Astrocyte (in vitro differentiated cells and primary cell): ENCODE measurements at regions not wholly inside any gene's neighbourhood (a gene's known extent, or its start where the extent isn't known, plus 50 kb on each side); places are given as distances from the start of the nearest gene placed in this dataset.

ENCODE experiments used
- DNase-seq: peaks from one replicate; pipeline ENCODE4 v3.0.0-alpha.2; 2010; ENCODE audit warnings: low read depth
- FAIRE-seq: peaks from 2 replicates; lab custom pipeline; 2011; peaks lifted over from hg19 to GRCh38; lab: Jason Lieb, UNC
- H2AFZ ChIP-seq: 2 replicates; pipeline ENCODE4 v1.6.0; 2012; ENCODE audit warnings: low read depth, low read length, inconsistent platforms
- H3K27ac ChIP-seq: 2 replicates; pipeline ENCODE4 v1.5.1; 2011; ENCODE audit warnings: low read depth, low read length, inconsistent platforms
- H3K27me3 ChIP-seq: 2 replicates; pipeline ENCODE4 v1.6.0; 2011; ENCODE audit warnings: low read length, inconsistent platforms; ENCODE audit not compliant: insufficient read depth
- H3K36me3 ChIP-seq: 2 replicates; pipeline ENCODE4 v1.5.1; 2011; ENCODE audit warnings: low read length, inconsistent platforms; ENCODE audit not compliant: insufficient read depth
- H3K4me1 ChIP-seq: 2 replicates; pipeline ENCODE4 v1.5.1; 2011; ENCODE audit warnings: low read length, inconsistent platforms; ENCODE audit not compliant: insufficient read depth
- H3K4me2 ChIP-seq: 2 replicates; pipeline ENCODE4 v1.6.0; 2012; ENCODE audit warnings: low read length, inconsistent platforms
- H3K4me3 ChIP-seq: 2 replicates; pipeline ENCODE4 v1.5.1; 2011; ENCODE audit warnings: low read depth, mild to moderate bottlenecking, low read length, inconsistent platforms; ENCODE audit not compliant: insufficient read depth
- H3K79me2 ChIP-seq: 2 replicates; pipeline ENCODE4 v1.6.0; 2012; ENCODE audit warnings: mild to moderate bottlenecking, low read length, inconsistent platforms; ENCODE audit not compliant: insufficient read depth
- H3K9ac ChIP-seq: 2 replicates; pipeline ENCODE4 v1.6.0; 2012; ENCODE audit warnings: mild to moderate bottlenecking, low read length, inconsistent platforms
- H3K9me3 ChIP-seq: 2 replicates; pipeline ENCODE4 v1.5.1; 2012; ENCODE audit warnings: low read depth, mild to moderate bottlenecking, low read length, inconsistent platforms; ENCODE audit not compliant: insufficient read depth
- H4K20me1 ChIP-seq: 2 replicates; pipeline ENCODE4 v1.6.0; 2012; ENCODE audit warnings: low read length, inconsistent platforms; ENCODE audit not compliant: insufficient read depth
- H3K27ac Mint-ChIP-seq: one replicate; pipeline ENCODE4 v1.8.0; 2021; ENCODE audit warnings: mild to moderate bottlenecking, mixed read lengths; ENCODE audit not compliant: unreplicated experiment
- H3K27me3 Mint-ChIP-seq: one replicate; pipeline ENCODE4 v1.8.0; 2021; ENCODE audit warnings: low read depth, mixed read lengths; ENCODE audit not compliant: unreplicated experiment
- H3K36me3 Mint-ChIP-seq: one replicate; pipeline ENCODE4 v1.8.0; 2021; ENCODE audit warnings: low read depth, mixed read lengths; ENCODE audit not compliant: unreplicated experiment
- H3K4me1 Mint-ChIP-seq: one replicate; pipeline ENCODE4 v1.8.0; 2021; ENCODE audit warnings: low read depth, mixed read lengths; ENCODE audit not compliant: unreplicated experiment
- H3K4me3 Mint-ChIP-seq: one replicate; pipeline ENCODE4 v1.8.0; 2021; ENCODE audit warnings: mild to moderate bottlenecking, moderate library complexity, mixed read lengths; ENCODE audit not compliant: unreplicated experiment
- H3K9me3 Mint-ChIP-seq: one replicate; pipeline ENCODE4 v1.8.0; 2021; ENCODE audit warnings: mild to moderate bottlenecking, mixed read lengths; ENCODE audit not compliant: unreplicated experiment
- CTCF ChIP-seq: IDR thresholded peaks from 2 replicates; pipeline ENCODE4 v1.5.1; 2011; ENCODE audit warnings: low read depth, mild to moderate bottlenecking, inconsistent platforms, low read length, moderate library complexity; ENCODE audit not compliant: insufficient read depth
- EZH2 ChIP-seq: IDR thresholded peaks from 2 replicates; pipeline ENCODE4 v1.6.1; 2012; ENCODE audit warnings: mild to moderate bottlenecking, low read length, inconsistent platforms; ENCODE audit not compliant: insufficient read depth

GRCh38 chr4:119939071-119939995 lies 127.3 kb downstream of the MAD2L1 start:
- H3K79me2 ChIP-seq: no peaks in the 10 kb centered on the region
- H3K4me2 ChIP-seq: no peak overlapping the region
- H3K27me3 ChIP-seq: no peaks in the 10 kb centered on the region
- no peaks in the 10 kb centered on the region for H3K4me1 Mint-ChIP-seq
- no peaks in the 10 kb centered on the region for H3K36me3 ChIP-seq
- H3K27me3 Mint-ChIP-seq: peaks cover 4% of the 10 kb centered on the region
- H3K36me3 Mint-ChIP-seq: no peaks in the 10 kb centered on the region
- no peaks in the 10 kb centered on the region for H4K20me1 ChIP-seq
- no peak overlapping the region for H3K4me3 ChIP-seq
- H3K27ac ChIP-seq: no peak overlapping the region
- H2AFZ ChIP-seq: no peak overlapping the region
- H3K9ac ChIP-seq: no peak overlapping the region
- no peaks in the 10 kb centered on the region for H3K9me3 Mint-ChIP-seq
- DNase-seq (peak; percentile 19), FAIRE-seq (no peak)
- no peaks in the 10 kb centered on the region for H3K9me3 ChIP-seq
- H3K27ac Mint-ChIP-seq: no peak overlapping the region
- H3K4me1 ChIP-seq: no peaks in the 10 kb centered on the region
- TF ChIP-seq EZH2 (no peak), CTCF (no peak)
- H3K4me3 Mint-ChIP-seq: no peak overlapping the region

GRCh38 chr4:119937746-119938145 lies 128.9 kb downstream of the MAD2L1 start:
- H3K27me3 Mint-ChIP-seq: peaks cover 4% of the 10 kb centered on the region
- Histone ChIP-seq H3K4me3 (no peak overlapping the region), H3K27me3 (no peaks in the 10 kb centered on the region), H3K79me2 (no peaks in the 10 kb centered on the region), H3K9me3 (no peaks in the 10 kb centered on the region), H3K9ac (no peak overlapping the region), H3K4me1 (no peaks in the 10 kb centered on the region), H4K20me1 (no peaks in the 10 kb centered on the region), H3K4me2 (no peak overlapping the region), H3K27ac (no peak overlapping the region), H2AFZ (no peak overlapping the region), H3K36me3 (no peaks in the 10 kb centered on the region)
- no peaks in the 10 kb centered on the region for H3K9me3 Mint-ChIP-seq
- FAIRE-seq (no peak), DNase-seq (no peak)
- no peaks in the 10 kb centered on the region for H3K36me3 Mint-ChIP-seq
- no peak overlapping the region for H3K27ac Mint-ChIP-seq
- no peaks in the 10 kb centered on the region for H3K4me1 Mint-ChIP-seq
- H3K4me3 Mint-ChIP-seq: no peak overlapping the region
- TF ChIP-seq EZH2 (no peak), CTCF (no peak)

GRCh38 chr4:119933606-119934005 lies 133.0 kb downstream of the MAD2L1 start:
- Mint-ChIP-seq H3K27ac (no peak overlapping the region), H3K9me3 (no peaks in the 10 kb centered on the region), H3K27me3 (peaks cover 4% of the 10 kb centered on the region), H3K36me3 (no peaks in the 10 kb centered on the region), H3K4me3 (no peak overlapping the region), H3K4me1 (peaks cover 2% of the 10 kb centered on the region)
- H4K20me1 ChIP-seq: no peaks in the 10 kb centered on the region
- TF ChIP-seq CTCF (no peak), EZH2 (no peak)
- no peaks in the 10 kb centered on the region for H3K27me3 ChIP-seq
- no peaks in the 10 kb centered on the region for H3K79me2 ChIP-seq
- no peak overlapping the region for H2AFZ ChIP-seq
- no peak for FAIRE-seq
- H3K4me3 ChIP-seq: no peak overlapping the region
- no peaks in the 10 kb centered on the region for H3K4me1 ChIP-seq
- H3K36me3 ChIP-seq: no peaks in the 10 kb centered on the region
- H3K9me3 ChIP-seq: no peaks in the 10 kb centered on the region
- H3K9ac ChIP-seq: no peak overlapping the region
- no peak for DNase-seq
- no peak overlapping the region for H3K27ac ChIP-seq
- no peak overlapping the region for H3K4me2 ChIP-seq
